ENCODE measurements at regions not wholly inside any gene's neighbourhood (a gene's known extent, or its start where the extent isn't known, plus 50 kb on each side); places are given as distances from the start of the nearest gene placed in this dataset.

DNA sequence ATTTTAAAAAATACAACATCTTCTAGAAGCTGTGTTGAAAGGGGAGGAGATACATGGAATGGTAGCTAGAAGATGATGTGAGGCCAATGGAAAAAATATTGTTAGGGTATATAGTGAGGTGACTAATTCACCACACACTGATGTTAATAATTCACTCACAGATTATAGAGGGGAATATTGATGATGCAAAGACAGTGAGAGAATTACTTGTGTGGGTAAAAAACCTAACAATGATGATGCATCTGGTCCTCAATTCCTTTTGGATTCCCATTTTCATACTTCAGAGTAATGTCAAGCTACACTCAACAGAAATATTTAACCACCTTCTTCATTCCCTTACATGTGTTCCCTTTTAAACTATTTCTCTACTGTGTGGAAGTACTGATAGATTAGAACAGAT, 169.5 kb upstream of the DPYD start:
- TF ChIP-seq, protein P1, sequence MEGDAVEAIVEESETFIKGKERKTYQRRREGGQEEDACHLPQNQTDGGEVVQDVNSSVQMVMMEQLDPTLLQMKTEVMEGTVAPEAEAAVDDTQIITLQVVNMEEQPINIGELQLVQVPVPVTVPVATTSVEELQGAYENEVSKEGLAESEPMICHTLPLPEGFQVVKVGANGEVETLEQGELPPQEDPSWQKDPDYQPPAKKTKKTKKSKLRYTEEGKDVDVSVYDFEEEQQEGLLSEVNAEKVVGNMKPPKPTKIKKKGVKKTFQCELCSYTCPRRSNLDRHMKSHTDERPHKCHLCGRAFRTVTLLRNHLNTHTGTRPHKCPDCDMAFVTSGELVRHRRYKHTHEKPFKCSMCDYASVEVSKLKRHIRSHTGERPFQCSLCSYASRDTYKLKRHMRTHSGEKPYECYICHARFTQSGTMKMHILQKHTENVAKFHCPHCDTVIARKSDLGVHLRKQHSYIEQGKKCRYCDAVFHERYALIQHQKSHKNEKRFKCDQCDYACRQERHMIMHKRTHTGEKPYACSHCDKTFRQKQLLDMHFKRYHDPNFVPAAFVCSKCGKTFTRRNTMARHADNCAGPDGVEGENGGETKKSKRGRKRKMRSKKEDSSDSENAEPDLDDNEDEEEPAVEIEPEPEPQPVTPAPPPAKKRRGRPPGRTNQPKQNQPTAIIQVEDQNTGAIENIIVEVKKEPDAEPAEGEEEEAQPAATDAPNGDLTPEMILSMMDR (IDR thresholded peaks at IDR 0.05) = no peak
- no peak for DNase-seq
- H3K4me3 Mint-ChIP-seq = no peak overlapping the region
- H3K36me3 Mint-ChIP-seq (ENCODE audit: low read depth) = no peaks in the 10 kb centered on the region
- no peaks in the 10 kb centered on the region for H3K9me3 Mint-ChIP-seq
- peaks cover 11% of the 10 kb centered on the region for H3K27me3 Mint-ChIP-seq (ENCODE audit: low read depth, poor library complexity)
- no peaks in the 10 kb centered on the region for H3K4me1 Mint-ChIP-seq
- no peak overlapping the region for H3K27ac Mint-ChIP-seq

DNA sequence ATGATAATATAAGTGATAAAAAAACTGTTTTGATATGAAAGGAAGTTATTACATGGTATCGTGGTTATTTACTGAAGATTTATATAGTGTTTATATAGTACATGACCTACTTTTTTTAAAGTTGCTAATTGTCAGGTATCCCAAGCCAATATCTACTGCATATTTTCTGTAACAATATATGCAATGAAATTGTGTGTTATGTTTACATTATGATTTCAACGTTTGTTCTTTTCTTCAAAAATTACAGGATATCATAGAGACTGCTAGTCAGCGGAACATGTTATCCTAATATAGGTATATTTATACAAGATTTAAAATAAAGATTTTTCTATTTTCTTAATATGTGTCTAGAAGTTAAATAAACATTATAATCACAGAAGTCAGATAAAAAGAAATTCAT, 167.5 kb upstream of the DPYD start:
- Mint-ChIP-seq H3K4me1 (peaks cover 10% of the 10 kb centered on the region), H3K4me3 (no peak overlapping the region), H3K36me3 (ENCODE audit: low read depth) (no peaks in the 10 kb centered on the region), H3K27ac (no peak overlapping the region), H3K27me3 (ENCODE audit: low read depth, poor library complexity) (peaks cover 7% of the 10 kb centered on the region), H3K9me3 (no peaks in the 10 kb centered on the region)
- no peak for DNase-seq
- TF ChIP-seq, protein P1 (IDR thresholded peaks at IDR 0.05) = no peak

DNA sequence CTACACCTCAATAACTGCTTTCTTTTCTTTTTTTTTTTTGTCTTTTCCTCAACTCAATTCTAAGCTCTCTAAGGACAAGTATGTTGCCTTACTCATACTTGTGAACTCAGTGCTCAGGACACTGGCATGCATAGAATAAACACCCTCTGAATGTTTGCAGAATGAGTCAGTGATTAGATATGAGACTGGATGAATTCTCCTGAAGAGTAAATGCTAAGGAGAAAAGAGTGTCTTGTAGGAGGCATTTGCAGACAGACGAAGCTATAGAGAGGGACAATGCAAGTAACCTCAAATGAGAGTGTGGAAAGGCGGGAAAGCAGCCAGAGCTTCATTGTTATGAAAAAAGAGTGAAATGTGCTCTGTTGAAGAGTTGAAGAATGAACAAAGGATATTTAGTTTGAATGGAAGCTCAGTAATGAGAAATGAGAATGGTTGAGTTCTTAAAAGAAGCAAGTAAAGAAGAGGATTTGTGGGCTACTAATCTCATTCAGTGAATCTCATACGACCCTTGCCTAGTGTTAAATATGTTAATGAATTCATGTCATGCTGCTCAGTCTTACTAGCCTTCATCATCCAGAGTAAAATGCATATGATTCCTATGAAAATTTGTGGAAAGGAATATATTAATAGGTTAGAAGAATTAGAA, 166.1 kb upstream of the DPYD start:
- H3K9me3 Mint-ChIP-seq = no peaks in the 10 kb centered on the region
- H3K4me3 Mint-ChIP-seq = no peak overlapping the region
- H3K4me1 Mint-ChIP-seq = peaks cover 10% of the 10 kb centered on the region
- no peaks in the 10 kb centered on the region for H3K36me3 Mint-ChIP-seq (ENCODE audit: low read depth)
- TF ChIP-seq, protein P1 (IDR thresholded peaks at IDR 0.05) = no peak
- peaks cover 3% of the 10 kb centered on the region for H3K27me3 Mint-ChIP-seq (ENCODE audit: low read depth, poor library complexity)
- no peak overlapping the region for H3K27ac Mint-ChIP-seq
- no peak for DNase-seq

DNA sequence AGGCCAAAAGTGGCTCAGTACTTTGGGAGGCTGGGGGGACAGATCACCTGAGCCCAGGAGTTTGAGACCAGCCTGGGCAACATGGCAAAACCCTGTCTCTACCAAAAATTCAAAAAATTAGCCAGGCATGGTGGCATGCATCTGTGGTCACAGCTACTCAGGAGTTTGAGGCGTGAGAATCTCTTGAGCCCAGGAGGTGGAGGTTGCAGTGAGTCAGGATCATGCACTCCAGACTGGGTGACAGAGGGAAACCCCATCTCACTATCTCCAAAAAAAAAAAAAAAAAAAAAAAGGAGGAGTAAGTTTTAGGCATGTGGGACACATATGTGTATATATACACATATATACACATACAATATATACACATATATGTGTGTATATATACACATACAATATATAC, 165.3 kb upstream of the DPYD start:
- TF ChIP-seq, protein P1 (IDR thresholded peaks at IDR 0.05) = no peak
- peaks cover 10% of the 10 kb centered on the region for H3K4me1 Mint-ChIP-seq
- H3K36me3 Mint-ChIP-seq (ENCODE audit: low read depth) = no peaks in the 10 kb centered on the region
- no peaks in the 10 kb centered on the region for H3K9me3 Mint-ChIP-seq
- DNase-seq = no peak
- H3K27ac Mint-ChIP-seq = no peak overlapping the region
- no peak overlapping the region for H3K4me3 Mint-ChIP-seq
- peaks cover 1% of the 10 kb centered on the region for H3K27me3 Mint-ChIP-seq (ENCODE audit: low read depth, poor library complexity)

DNA sequence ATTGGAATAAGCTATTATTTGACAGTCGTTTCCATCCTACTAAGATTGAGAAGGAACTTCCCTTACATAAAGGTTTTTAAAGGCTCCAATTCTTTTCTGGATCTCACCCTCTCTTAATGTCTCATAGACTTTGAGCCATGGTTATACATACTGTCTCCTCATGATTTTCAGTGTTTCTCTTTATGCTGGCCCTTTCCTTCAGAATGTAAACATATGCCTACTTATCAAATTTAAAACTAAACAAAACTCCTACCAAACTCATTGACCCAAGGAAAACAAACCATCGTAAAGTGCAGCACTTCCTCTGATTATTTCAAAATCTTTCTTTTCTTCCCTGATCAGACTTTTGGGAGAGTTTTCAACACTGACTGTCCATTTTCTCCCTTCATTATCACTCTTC, 163.4 kb upstream of the DPYD start:
- Mint-ChIP-seq H3K27ac (no peak overlapping the region), H3K36me3 (ENCODE audit: low read depth) (no peaks in the 10 kb centered on the region), H3K9me3 (no peaks in the 10 kb centered on the region), H3K4me3 (no peak overlapping the region), H3K4me1 (peaks cover 10% of the 10 kb centered on the region), H3K27me3 (ENCODE audit: low read depth, poor library complexity) (no peaks in the 10 kb centered on the region)
- DNase-seq = no peak
- TF ChIP-seq, protein P1 (IDR thresholded peaks at IDR 0.05) = no peak

DNA sequence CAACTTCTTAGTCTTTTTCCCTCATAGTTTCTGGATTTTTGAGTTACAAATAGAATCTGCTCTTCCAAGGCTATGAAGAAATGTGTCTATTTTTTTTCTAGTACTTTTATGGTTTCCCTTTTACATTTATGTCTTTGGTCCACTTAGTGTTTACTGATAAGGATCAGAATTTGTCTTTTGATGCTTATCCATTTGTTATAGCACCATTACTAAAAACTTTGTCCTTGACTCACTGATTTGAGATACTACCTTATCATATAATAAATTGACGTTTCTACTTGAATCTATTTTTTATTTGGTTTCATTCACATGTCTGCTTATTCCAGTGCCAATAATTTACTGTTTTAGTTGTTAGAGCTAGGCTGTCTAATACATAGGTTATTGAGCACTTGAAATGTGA, 161.1 kb upstream of the DPYD start:
- H3K4me3 Mint-ChIP-seq = no peak overlapping the region
- H3K4me1 Mint-ChIP-seq = peaks cover 10% of the 10 kb centered on the region
- H3K27me3 Mint-ChIP-seq (ENCODE audit: low read depth, poor library complexity) = no peaks in the 10 kb centered on the region
- TF ChIP-seq, protein P1 (IDR thresholded peaks at IDR 0.05) = no peak
- no peaks in the 10 kb centered on the region for H3K36me3 Mint-ChIP-seq (ENCODE audit: low read depth)
- no peak for DNase-seq
- H3K27ac Mint-ChIP-seq = no peak overlapping the region
- no peaks in the 10 kb centered on the region for H3K9me3 Mint-ChIP-seq
